GM23338 (cell line): ENCODE measurements at regions not wholly inside any gene's neighbourhood (a gene's known extent, or its start where the extent isn't known, plus 50 kb on each side); places are given as distances from the start of the nearest gene placed in this dataset.

Experiments used
- ATAC-seq: fragments of 200-7000 bp; cut with Tn5 transposase; 3 replicates; pipeline ENCODE4 v1.9.1; 2020
- DNase-seq: peaks from one replicate; pipeline ENCODE4 v3.0.0-alpha.2; 2015; ENCODE audit warnings: low spot score
- H2AFZ ChIP-seq: fragments of 200-600 bp; sonication (generic); 2 replicates; pipeline ENCODE4 v1.8.0; 2016; ENCODE audit warnings: antibody characterized with exemption, mild to moderate bottlenecking, moderate library complexity
- H3F3A ChIP-seq: fragments of 200-600 bp; sonication (generic); replicated peaks from 2 replicates; pipeline ENCODE4 v1.8.0; 2017; ENCODE audit warnings: antibody characterized with exemption, mixed run types, low read depth
- H3K27ac ChIP-seq: fragments of 200-600 bp; sonication (generic); 2 replicates; pipeline ENCODE4 v1.6.1; 2016; ENCODE audit warnings: low read depth
- H3K27me3 ChIP-seq: fragments of 200-600 bp; sonication (generic); 2 replicates; pipeline ENCODE4 v1.8.0; 2016; ENCODE audit warnings: mild to moderate bottlenecking, mixed run types, moderate library complexity; ENCODE audit not compliant: insufficient read depth
- H3K36me3 ChIP-seq: fragments of 200-600 bp; sonication (generic); 2 replicates; pipeline ENCODE4 v1.8.0; 2016; ENCODE audit warnings: mild to moderate bottlenecking; ENCODE audit not compliant: insufficient read depth
- H3K4me1 ChIP-seq: fragments of 200-600 bp; sonication (generic); 2 replicates; pipeline ENCODE4 v1.8.0; 2016; ENCODE audit warnings: mild to moderate bottlenecking, moderate library complexity; ENCODE audit not compliant: insufficient read depth
- H3K4me2 ChIP-seq: fragments of 200-600 bp; sonication (generic); 2 replicates; pipeline ENCODE4 v1.7.1; 2017; ENCODE audit warnings: mixed run types
- H3K4me3 ChIP-seq: fragments of 200-600 bp; sonication (generic); 2 replicates; pipeline ENCODE4 v1.6.1; 2016; ENCODE audit warnings: mixed run types
- H3K79me2 ChIP-seq: fragments of 200-600 bp; sonication (generic); replicated peaks from 2 replicates; pipeline ENCODE4 v1.8.0; 2017; ENCODE audit warnings: mild to moderate bottlenecking; ENCODE audit not compliant: insufficient read depth
- H3K9me2 ChIP-seq: fragments of 200-600 bp; sonication (generic); 2 replicates; pipeline ENCODE4 v1.8.0; 2017; ENCODE audit not compliant: insufficient read depth
- H4K20me1 ChIP-seq: fragments of 200-600 bp; sonication (generic); replicated peaks from 2 replicates; pipeline ENCODE4 v1.8.0; 2017; ENCODE audit warnings: mild to moderate bottlenecking; ENCODE audit not compliant: insufficient read depth
- H3K27ac Mint-ChIP-seq: 2 replicates; pipeline ENCODE4 v1.8.0; 2020; ENCODE audit warnings: inconsistent platforms, mild to moderate bottlenecking, moderate library complexity, mixed read lengths
- H3K27me3 Mint-ChIP-seq: 3 replicates; pipeline ENCODE4 v1.8.0; 2022; ENCODE audit warnings: low read depth, mild to moderate bottlenecking, moderate library complexity, mixed read lengths, inconsistent platforms; ENCODE audit not compliant: insufficient read depth, poor library complexity
- H3K36me3 Mint-ChIP-seq: 3 replicates; pipeline ENCODE4 v1.8.0; 2021; ENCODE audit warnings: low read depth, mild to moderate bottlenecking, inconsistent platforms, moderate library complexity, mixed read lengths
- H3K4me1 Mint-ChIP-seq: 3 replicates; pipeline ENCODE4 v1.8.0; 2020; ENCODE audit warnings: mild to moderate bottlenecking, inconsistent platforms, mixed read lengths
- H3K4me3 Mint-ChIP-seq: 3 replicates; pipeline ENCODE4 v1.8.0; 2021; ENCODE audit warnings: moderate library complexity, mild to moderate bottlenecking, inconsistent platforms, mixed read lengths
- H3K9me3 Mint-ChIP-seq: 3 replicates; pipeline ENCODE4 v1.8.0; 2020; ENCODE audit warnings: moderate library complexity, mild to moderate bottlenecking, inconsistent platforms, mixed read lengths
- CREB1 ChIP-seq: fragments of 250-450 bp; sonication (Bioruptor Pico); IDR thresholded peaks from 2 replicates; pipeline ENCODE4 v1.5.0; 2020; ENCODE audit warnings: low read depth, mild to moderate bottlenecking, moderate library complexity
- EZH2 ChIP-seq: fragments of 200-600 bp; sonication (generic); IDR thresholded peaks from one replicate; pipeline ENCODE4 v1.8.0; 2017; ENCODE audit warnings: antibody characterized with exemption, mild to moderate bottlenecking, low read depth; ENCODE audit not compliant: unreplicated experiment
- EZH2phosphoT487 ChIP-seq: fragments of 200-600 bp; sonication (generic); IDR thresholded peaks from one replicate; pipeline ENCODE4 v1.8.1; 2018; ENCODE audit warnings: antibody characterized with exemption; ENCODE audit not compliant: unreplicated experiment
- JUNB ChIP-seq: IDR thresholded peaks from one replicate; pipeline ENCODE4 v1.6.1; 2016; ENCODE audit warnings: antibody characterized with exemption; ENCODE audit not compliant: unreplicated experiment
- NANOG ChIP-seq: IDR thresholded peaks from 2 replicates; pipeline ENCODE4 v1.6.1; 2016; ENCODE audit warnings: antibody characterized with exemption, borderline replicate concordance
- POLR2AphosphoS5 ChIP-seq: IDR thresholded peaks from 2 replicates; pipeline ENCODE4 v1.6.1; 2016; ENCODE audit warnings: antibody characterized with exemption, low read depth
- STAT1 ChIP-seq: IDR thresholded peaks from one replicate; pipeline ENCODE4 v1.6.1; 2016; ENCODE audit warnings: antibody characterized with exemption; ENCODE audit not compliant: unreplicated experiment
- ZNF114 ChIP-seq: fragments of 250-450 bp; sonication (Bioruptor Pico); IDR thresholded peaks from 2 replicates; pipeline ENCODE4 v1.5.0; 2020; ENCODE audit warnings: mild to moderate bottlenecking, moderate library complexity
- ZNF331 ChIP-seq: fragments of 250-450 bp; sonication (Bioruptor Pico); IDR thresholded peaks from 2 replicates; pipeline ENCODE4 v1.5.0; 2020; ENCODE audit warnings: low read depth, mild to moderate bottlenecking, moderate library complexity
- TF ChIP-seq, protein P1 (sequence below): fragments of 250-450 bp; sonication (Bioruptor Pico); IDR thresholded peaks from 2 replicates; pipeline ENCODE4 v1.5.0; 2020; ENCODE audit warnings: mild to moderate bottlenecking, moderate library complexity
- TF ChIP-seq, protein P2 (sequence below): IDR thresholded peaks from 2 replicates; pipeline ENCODE4 v1.6.1; 2016; ENCODE audit warnings: antibody characterized with exemption
- TF ChIP-seq, protein P3 (sequence below), 2 experiments: fragments of 200-600 bp in 1 of 2; sonication (generic) in 1 of 2; conservative IDR thresholded peaks; 2 replicates each; pipeline versions ENCODE4 v1.5.1 to v1.6.1; 2016 to 2017; ENCODE audit warnings: antibody characterized with exemption in 2 of 2, low read depth in 2 of 2, mild to moderate bottlenecking in 2 of 2, moderate library complexity in 1 of 2
- TF ChIP-seq, protein P4 (sequence below): IDR thresholded peaks from one replicate; pipeline ENCODE4 v1.6.1; 2018; ENCODE audit warnings: antibody characterized with exemption; ENCODE audit not compliant: unreplicated experiment

DNA sequence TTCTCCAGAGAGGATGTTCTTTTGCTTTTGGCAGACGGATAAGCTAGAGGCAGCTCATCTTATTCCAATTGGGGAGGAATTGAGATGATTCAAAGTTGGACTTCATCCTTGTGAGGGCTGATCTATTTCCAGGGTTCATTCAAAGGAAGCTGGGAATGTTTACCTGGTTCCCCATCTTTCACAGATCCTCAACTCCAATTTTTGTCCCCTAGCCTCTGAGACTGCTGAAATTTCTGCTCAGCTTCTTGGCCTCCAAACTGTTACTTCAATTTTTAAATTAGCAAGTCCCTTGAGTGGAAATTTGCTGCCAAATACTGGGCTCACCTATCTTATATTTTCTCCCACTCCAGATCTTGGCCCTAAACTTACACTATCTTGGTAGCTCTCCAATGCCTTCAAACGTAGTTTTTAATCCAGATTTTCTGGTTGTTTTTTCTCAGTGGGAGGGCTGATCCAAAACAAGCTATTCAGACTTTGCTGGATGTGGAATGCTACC, 93.9 kb upstream of the NEK6 start:
- Mint-ChIP-seq H3K4me3 (no peak overlapping the region), H3K27me3 (peaks cover 2% of the 10 kb centered on the region), H3K36me3 (no peaks in the 10 kb centered on the region), H3K27ac (no peak overlapping the region), H3K4me1 (no peaks in the 10 kb centered on the region), H3K9me3 (no peaks in the 10 kb centered on the region)
- H3K4me3 ChIP-seq = no peak overlapping the region
- no peaks in the 10 kb centered on the region for H4K20me1 ChIP-seq
- H2AFZ ChIP-seq = no peak overlapping the region
- H3K4me1 ChIP-seq = no peaks in the 10 kb centered on the region
- H3F3A ChIP-seq = no peaks in the 10 kb centered on the region
- H3K27ac ChIP-seq = no peak overlapping the region
- ATAC-seq = no peak
- no peak for TF ChIP-seq POLR2AphosphoS5
- no peak for TF ChIP-seq STAT1
- TF ChIP-seq, protein P1, sequence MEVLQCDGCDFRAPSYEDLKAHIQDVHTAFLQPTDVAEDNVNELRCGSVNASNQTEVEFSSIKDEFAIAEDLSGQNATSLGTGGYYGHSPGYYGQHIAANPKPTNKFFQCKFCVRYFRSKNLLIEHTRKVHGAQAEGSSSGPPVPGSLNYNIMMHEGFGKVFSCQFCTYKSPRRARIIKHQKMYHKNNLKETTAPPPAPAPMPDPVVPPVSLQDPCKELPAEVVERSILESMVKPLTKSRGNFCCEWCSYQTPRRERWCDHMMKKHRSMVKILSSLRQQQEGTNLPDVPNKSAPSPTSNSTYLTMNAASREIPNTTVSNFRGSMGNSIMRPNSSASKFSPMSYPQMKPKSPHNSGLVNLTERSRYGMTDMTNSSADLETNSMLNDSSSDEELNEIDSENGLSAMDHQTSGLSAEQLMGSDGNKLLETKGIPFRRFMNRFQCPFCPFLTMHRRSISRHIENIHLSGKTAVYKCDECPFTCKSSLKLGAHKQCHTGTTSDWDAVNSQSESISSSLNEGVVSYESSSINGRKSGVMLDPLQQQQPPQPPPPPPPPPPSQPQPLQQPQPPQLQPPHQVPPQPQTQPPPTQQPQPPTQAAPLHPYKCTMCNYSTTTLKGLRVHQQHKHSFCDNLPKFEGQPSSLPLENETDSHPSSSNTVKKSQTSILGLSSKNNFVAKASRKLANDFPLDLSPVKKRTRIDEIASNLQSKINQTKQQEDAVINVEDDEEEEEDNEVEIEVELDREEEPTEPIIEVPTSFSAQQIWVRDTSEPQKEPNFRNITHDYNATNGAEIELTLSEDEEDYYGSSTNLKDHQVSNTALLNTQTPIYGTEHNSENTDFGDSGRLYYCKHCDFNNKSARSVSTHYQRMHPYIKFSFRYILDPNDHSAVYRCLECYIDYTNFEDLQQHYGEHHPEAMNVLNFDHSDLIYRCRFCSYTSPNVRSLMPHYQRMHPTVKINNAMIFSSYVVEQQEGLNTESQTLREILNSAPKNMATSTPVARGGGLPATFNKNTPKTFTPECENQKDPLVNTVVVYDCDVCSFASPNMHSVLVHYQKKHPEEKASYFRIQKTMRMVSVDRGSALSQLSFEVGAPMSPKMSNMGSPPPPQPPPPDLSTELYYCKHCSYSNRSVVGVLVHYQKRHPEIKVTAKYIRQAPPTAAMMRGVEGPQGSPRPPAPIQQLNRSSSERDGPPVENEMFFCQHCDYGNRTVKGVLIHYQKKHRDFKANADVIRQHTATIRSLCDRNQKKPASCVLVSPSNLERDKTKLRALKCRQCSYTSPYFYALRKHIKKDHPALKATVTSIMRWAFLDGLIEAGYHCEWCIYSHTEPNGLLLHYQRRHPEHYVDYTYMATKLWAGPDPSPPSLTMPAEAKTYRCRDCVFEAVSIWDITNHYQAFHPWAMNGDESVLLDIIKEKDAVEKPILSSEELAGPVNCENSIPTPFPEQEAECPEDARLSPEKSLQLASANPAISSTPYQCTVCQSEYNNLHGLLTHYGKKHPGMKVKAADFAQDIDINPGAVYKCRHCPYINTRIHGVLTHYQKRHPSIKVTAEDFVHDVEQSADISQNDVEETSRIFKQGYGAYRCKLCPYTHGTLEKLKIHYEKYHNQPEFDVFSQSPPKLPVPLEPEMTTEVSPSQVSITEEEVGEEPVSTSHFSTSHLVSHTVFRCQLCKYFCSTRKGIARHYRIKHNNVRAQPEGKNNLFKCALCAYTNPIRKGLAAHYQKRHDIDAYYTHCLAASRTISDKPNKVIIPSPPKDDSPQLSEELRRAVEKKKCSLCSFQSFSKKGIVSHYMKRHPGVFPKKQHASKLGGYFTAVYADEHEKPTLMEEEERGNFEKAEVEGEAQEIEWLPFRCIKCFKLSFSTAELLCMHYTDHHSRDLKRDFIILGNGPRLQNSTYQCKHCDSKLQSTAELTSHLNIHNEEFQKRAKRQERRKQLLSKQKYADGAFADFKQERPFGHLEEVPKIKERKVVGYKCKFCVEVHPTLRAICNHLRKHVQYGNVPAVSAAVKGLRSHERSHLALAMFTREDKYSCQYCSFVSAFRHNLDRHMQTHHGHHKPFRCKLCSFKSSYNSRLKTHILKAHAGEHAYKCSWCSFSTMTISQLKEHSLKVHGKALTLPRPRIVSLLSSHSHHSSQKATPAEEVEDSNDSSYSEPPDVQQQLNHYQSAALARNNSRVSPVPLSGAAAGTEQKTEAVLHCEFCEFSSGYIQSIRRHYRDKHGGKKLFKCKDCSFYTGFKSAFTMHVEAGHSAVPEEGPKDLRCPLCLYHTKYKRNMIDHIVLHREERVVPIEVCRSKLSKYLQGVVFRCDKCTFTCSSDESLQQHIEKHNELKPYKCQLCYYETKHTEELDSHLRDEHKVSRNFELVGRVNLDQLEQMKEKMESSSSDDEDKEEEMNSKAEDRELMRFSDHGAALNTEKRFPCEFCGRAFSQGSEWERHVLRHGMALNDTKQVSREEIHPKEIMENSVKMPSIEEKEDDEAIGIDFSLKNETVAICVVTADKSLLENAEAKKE (CRISPR knock-in tag) = no peak
- no peak for TF ChIP-seq ZNF331 (CRISPR knock-in tag)
- no peak for TF ChIP-seq CREB1 (CRISPR knock-in tag)
- TF ChIP-seq, protein P2, sequence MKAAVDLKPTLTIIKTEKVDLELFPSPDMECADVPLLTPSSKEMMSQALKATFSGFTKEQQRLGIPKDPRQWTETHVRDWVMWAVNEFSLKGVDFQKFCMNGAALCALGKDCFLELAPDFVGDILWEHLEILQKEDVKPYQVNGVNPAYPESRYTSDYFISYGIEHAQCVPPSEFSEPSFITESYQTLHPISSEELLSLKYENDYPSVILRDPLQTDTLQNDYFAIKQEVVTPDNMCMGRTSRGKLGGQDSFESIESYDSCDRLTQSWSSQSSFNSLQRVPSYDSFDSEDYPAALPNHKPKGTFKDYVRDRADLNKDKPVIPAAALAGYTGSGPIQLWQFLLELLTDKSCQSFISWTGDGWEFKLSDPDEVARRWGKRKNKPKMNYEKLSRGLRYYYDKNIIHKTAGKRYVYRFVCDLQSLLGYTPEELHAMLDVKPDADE = no peak
- TF ChIP-seq EZH2phosphoT487 = no peak
- no peak for TF ChIP-seq NANOG
- no peak for TF ChIP-seq ZNF114 (CRISPR knock-in tag)
- no peak for TF ChIP-seq EZH2
- TF ChIP-seq, protein P3, sequence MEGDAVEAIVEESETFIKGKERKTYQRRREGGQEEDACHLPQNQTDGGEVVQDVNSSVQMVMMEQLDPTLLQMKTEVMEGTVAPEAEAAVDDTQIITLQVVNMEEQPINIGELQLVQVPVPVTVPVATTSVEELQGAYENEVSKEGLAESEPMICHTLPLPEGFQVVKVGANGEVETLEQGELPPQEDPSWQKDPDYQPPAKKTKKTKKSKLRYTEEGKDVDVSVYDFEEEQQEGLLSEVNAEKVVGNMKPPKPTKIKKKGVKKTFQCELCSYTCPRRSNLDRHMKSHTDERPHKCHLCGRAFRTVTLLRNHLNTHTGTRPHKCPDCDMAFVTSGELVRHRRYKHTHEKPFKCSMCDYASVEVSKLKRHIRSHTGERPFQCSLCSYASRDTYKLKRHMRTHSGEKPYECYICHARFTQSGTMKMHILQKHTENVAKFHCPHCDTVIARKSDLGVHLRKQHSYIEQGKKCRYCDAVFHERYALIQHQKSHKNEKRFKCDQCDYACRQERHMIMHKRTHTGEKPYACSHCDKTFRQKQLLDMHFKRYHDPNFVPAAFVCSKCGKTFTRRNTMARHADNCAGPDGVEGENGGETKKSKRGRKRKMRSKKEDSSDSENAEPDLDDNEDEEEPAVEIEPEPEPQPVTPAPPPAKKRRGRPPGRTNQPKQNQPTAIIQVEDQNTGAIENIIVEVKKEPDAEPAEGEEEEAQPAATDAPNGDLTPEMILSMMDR (conservative IDR thresholded peaks at IDR 0.05; ENCODE audit: low read depth in 2 of 2) = no peak
- TF ChIP-seq, protein P4, sequence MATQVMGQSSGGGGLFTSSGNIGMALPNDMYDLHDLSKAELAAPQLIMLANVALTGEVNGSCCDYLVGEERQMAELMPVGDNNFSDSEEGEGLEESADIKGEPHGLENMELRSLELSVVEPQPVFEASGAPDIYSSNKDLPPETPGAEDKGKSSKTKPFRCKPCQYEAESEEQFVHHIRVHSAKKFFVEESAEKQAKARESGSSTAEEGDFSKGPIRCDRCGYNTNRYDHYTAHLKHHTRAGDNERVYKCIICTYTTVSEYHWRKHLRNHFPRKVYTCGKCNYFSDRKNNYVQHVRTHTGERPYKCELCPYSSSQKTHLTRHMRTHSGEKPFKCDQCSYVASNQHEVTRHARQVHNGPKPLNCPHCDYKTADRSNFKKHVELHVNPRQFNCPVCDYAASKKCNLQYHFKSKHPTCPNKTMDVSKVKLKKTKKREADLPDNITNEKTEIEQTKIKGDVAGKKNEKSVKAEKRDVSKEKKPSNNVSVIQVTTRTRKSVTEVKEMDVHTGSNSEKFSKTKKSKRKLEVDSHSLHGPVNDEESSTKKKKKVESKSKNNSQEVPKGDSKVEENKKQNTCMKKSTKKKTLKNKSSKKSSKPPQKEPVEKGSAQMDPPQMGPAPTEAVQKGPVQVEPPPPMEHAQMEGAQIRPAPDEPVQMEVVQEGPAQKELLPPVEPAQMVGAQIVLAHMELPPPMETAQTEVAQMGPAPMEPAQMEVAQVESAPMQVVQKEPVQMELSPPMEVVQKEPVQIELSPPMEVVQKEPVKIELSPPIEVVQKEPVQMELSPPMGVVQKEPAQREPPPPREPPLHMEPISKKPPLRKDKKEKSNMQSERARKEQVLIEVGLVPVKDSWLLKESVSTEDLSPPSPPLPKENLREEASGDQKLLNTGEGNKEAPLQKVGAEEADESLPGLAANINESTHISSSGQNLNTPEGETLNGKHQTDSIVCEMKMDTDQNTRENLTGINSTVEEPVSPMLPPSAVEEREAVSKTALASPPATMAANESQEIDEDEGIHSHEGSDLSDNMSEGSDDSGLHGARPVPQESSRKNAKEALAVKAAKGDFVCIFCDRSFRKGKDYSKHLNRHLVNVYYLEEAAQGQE = no peak
- no peak for TF ChIP-seq JUNB
- H3K27me3 ChIP-seq = no peaks in the 10 kb centered on the region
- H3K36me3 ChIP-seq = no peaks in the 10 kb centered on the region
- H3K9me2 ChIP-seq = no peaks in the 10 kb centered on the region
- H3K79me2 ChIP-seq = no peaks in the 10 kb centered on the region
- no peak overlapping the region for H3K4me2 ChIP-seq
- DNase-seq = no peak
